CD4-positive, alpha-beta T cell (primary cell): ENCODE measurements at regions not wholly inside any gene's neighbourhood (a gene's known extent, or its start where the extent isn't known, plus 50 kb on each side); places are given as distances from the start of the nearest gene placed in this dataset.

Experiments used
- ATAC-seq: fragments of 200-7000 bp; cut with Tn5 transposase; one replicate; pipeline ENCODE4 v1.10.0; 2022; ENCODE audit warnings: mild to moderate bottlenecking; ENCODE audit not compliant: poor library complexity
- CTCF ChIA-PET: fragments of 350-600 bp; sonication (Branson Sonifier 250); formaldehyde crosslinking; loops from one replicate; lab custom pipeline; 2021; ENCODE audit warnings: antibody characterized with exemption, inconsistent platforms; lab: Charles Lee
- POLR2A ChIA-PET: fragments of 350-600 bp; sonication (Branson Sonifier 250); formaldehyde crosslinking; loops from one replicate; lab custom pipeline; 2021; ENCODE audit warnings: antibody characterized with exemption, inconsistent platforms; lab: Charles Lee
- DNase-seq, 14 experiments: peaks; one replicate each; pipeline ENCODE4 v3.0.0-alpha.2; 2013 to 2020; ENCODE audit warnings: mixed read lengths in 2 of 14
- H3K27ac ChIP-seq, 2 donors: one replicate each; pipeline versions ENCODE4 v1.5.1 to v1.7.0; 2013; ENCODE audit warnings: low read length in 2 of 2, low read depth in 1 of 2, mild to moderate bottlenecking in 1 of 2
- H3K27me3 ChIP-seq, 2 experiments: 1 replicate in 1 of 2; 2 replicates in 1 of 2; pipeline versions ENCODE4 v1.6.1 to v1.7.0; 2013; ENCODE audit warnings: low read length in 2 of 2, control low read depth in 1 of 2, mild to moderate bottlenecking in 1 of 2, moderate library complexity in 1 of 2; ENCODE audit not compliant: insufficient read depth in 2 of 2, control insufficient read depth in 1 of 2
- H3K36me3 ChIP-seq: one replicate; pipeline ENCODE4 v1.6.1; 2013; ENCODE audit warnings: low read length, control low read depth; ENCODE audit not compliant: insufficient read depth
- H3K4me1 ChIP-seq: one replicate; pipeline ENCODE4 v1.6.1; 2013; ENCODE audit warnings: low read length, control low read depth; ENCODE audit not compliant: insufficient read depth
- H3K4me3 ChIP-seq: one replicate; pipeline ENCODE4 v1.5.1; 2013; ENCODE audit warnings: mild to moderate bottlenecking, low read length, moderate library complexity
- H3K9me3 ChIP-seq, 2 experiments: 1 replicate in 1 of 2; 2 replicates in 1 of 2; pipeline versions ENCODE4 v1.6.1 to v1.7.0; 2013; ENCODE audit warnings: low read length in 2 of 2, mild to moderate bottlenecking in 2 of 2, control low read depth in 1 of 2, moderate library complexity in 1 of 2; ENCODE audit not compliant: control insufficient read depth in 1 of 2, insufficient read depth in 1 of 2
- H3K27ac Mint-ChIP-seq: one replicate; pipeline ENCODE4 v1.8.0; 2020; ENCODE audit warnings: mixed read lengths
- H3K27me3 Mint-ChIP-seq: one replicate; pipeline ENCODE4 v1.8.0; 2021; ENCODE audit warnings: mixed read lengths
- H3K36me3 Mint-ChIP-seq: one replicate; pipeline ENCODE4 v1.8.0; 2021; ENCODE audit warnings: low read depth, mixed read lengths
- H3K4me1 Mint-ChIP-seq: one replicate; pipeline ENCODE4 v1.8.0; 2021; ENCODE audit warnings: low read depth, mixed read lengths
- H3K4me3 Mint-ChIP-seq: one replicate; pipeline ENCODE4 v1.8.0; 2020; ENCODE audit warnings: mild to moderate bottlenecking, mixed read lengths
- H3K9me3 Mint-ChIP-seq: one replicate; pipeline ENCODE4 v1.8.0; 2020; ENCODE audit warnings: mixed read lengths
- CTCF ChIP-seq: fragments of 200-600 bp; IDR thresholded peaks from one replicate; pipeline ENCODE4 v1.8.0; 2022; ENCODE audit warnings: antibody characterized with exemption, mild to moderate bottlenecking
- intact Hi-C, 2 experiments: fragments of 100-400 bp; cut with DNase I in 1 of 2; cut with micrococcal nuclease in 1 of 2; formaldehyde crosslinking; loops; one replicate each; pipeline versions ENCODE4 v1.15.1 to v1.9.0; 2023 to 2025; cut with DNase I, micrococcal nuclease

GRCh38 chr10:4442296-4442695 is 383.7 kb upstream of the AKR1E2 start:
- H3K4me3 Mint-ChIP-seq = no peak overlapping the region
- CTCF ChIA-PET = no interaction called here

GRCh38 chr10:4440260-4440659 is 385.7 kb upstream of the AKR1E2 start:
- intact Hi-C loops = no loop called here
- ChIA-PET CTCF (no interaction called here), POLR2A (no interaction called here)
- H3K9me3 ChIP-seq = peaks cover 5 to 18% of the 10 kb centered on the region in 2 experiments
- H3K4me1 ChIP-seq = no peaks in the 10 kb centered on the region
- no peak overlapping the region for H3K27ac Mint-ChIP-seq
- no peaks in the 10 kb centered on the region for H3K36me3 Mint-ChIP-seq
- DNase-seq (no peak), ATAC-seq (no peak)
- H3K27me3 ChIP-seq = no peaks in the 10 kb centered on the region
- no peak overlapping the region for H3K4me3 Mint-ChIP-seq
- no peak overlapping the region for H3K27ac ChIP-seq
- no peak overlapping the region for H3K4me3 ChIP-seq
- no peak for TF ChIP-seq CTCF
- no peaks in the 10 kb centered on the region for H3K4me1 Mint-ChIP-seq
- H3K9me3 Mint-ChIP-seq = peaks cover 10% of the 10 kb centered on the region
- H3K27me3 Mint-ChIP-seq = no peaks in the 10 kb centered on the region
- H3K36me3 ChIP-seq = no peaks in the 10 kb centered on the region

More at GRCh38 chr10:4442296-4442695, 383.7 kb upstream of the AKR1E2 start:
- no peaks in the 10 kb centered on the region for H3K36me3 Mint-ChIP-seq
- H3K27ac ChIP-seq = no peak overlapping the region
- H3K9me3 ChIP-seq = peaks cover 5 to 18% of the 10 kb centered on the region in 2 experiments
- intact Hi-C loops = no loop called here
- no peaks in the 10 kb centered on the region for H3K27me3 ChIP-seq
- H3K9me3 Mint-ChIP-seq = peaks cover 10% of the 10 kb centered on the region
- no peak overlapping the region for H3K4me3 ChIP-seq
- ATAC-seq (no peak), DNase-seq (no peak)
- no peaks in the 10 kb centered on the region for H3K27me3 Mint-ChIP-seq
- POLR2A ChIA-PET = no interaction called here
- no peak overlapping the region for H3K27ac Mint-ChIP-seq
- TF ChIP-seq CTCF = no peak
- no peaks in the 10 kb centered on the region for H3K36me3 ChIP-seq
- no peaks in the 10 kb centered on the region for H3K4me1 ChIP-seq
- H3K4me1 Mint-ChIP-seq = no peaks in the 10 kb centered on the region

GRCh38 chr10:4437791-4438190 is 388.2 kb upstream of the AKR1E2 start:
- DNase-seq (no peak), ATAC-seq (no peak)
- H3K4me3 ChIP-seq = no peak overlapping the region
- no peaks in the 10 kb centered on the region for H3K36me3 ChIP-seq
- Mint-ChIP-seq H3K27ac (no peak overlapping the region), H3K36me3 (no peaks in the 10 kb centered on the region), H3K4me1 (no peaks in the 10 kb centered on the region), H3K4me3 (no peak overlapping the region), H3K27me3 (no peaks in the 10 kb centered on the region), H3K9me3 (peaks cover 4% of the 10 kb centered on the region)
- no peak overlapping the region for H3K27ac ChIP-seq
- ChIA-PET CTCF (no interaction called here), POLR2A (no interaction called here)
- no peak for TF ChIP-seq CTCF
- no peaks in the 10 kb centered on the region for H3K27me3 ChIP-seq
- H3K4me1 ChIP-seq = no peaks in the 10 kb centered on the region
- peaks cover 0 to 5% of the 10 kb centered on the region in 2 experiments for H3K9me3 ChIP-seq
- intact Hi-C loops = no loop called here
